Activated T-cell treated with anti-CD3 and anti-CD28 coated beads, Interleukin-2, amount 50 U/mL, for 72 hours (primary cell): ENCODE measurements at regions not wholly inside any gene's neighbourhood (a gene's known extent, or its start where the extent isn't known, plus 50 kb on each side); places are given as distances from the start of the nearest gene placed in this dataset.

Experiments used
- ATAC-seq, 2 donors: fragments of 150-1000 bp; cut with Tn5 transposase; replicated peaks in 1 of 2; 2 replicates each; pipeline ENCODE4 v1.10.0; 2021; ENCODE audit warnings: moderate library complexity in 2 of 2, mild to moderate bottlenecking in 1 of 2
- DNase-seq, 2 donors: peaks; one replicate each; pipeline ENCODE4 v3.0.0; 2021 to 2022; ENCODE audit warnings: mixed read lengths in 1 of 2
- H3K27ac Mint-ChIP-seq: one replicate; pipeline ENCODE4 v1.8.0; 2022; ENCODE audit warnings: mild to moderate bottlenecking, moderate library complexity, mixed read lengths
- H3K27me3 Mint-ChIP-seq: one replicate; pipeline ENCODE4 v1.8.0; 2022; ENCODE audit warnings: low read depth, mixed read lengths
- H3K36me3 Mint-ChIP-seq, 2 donors: one replicate each; pipeline ENCODE4 v1.8.0; 2022; ENCODE audit warnings: mixed read lengths in 2 of 2, mild to moderate bottlenecking in 1 of 2; ENCODE audit not compliant: insufficient read depth in 2 of 2
- H3K4me1 Mint-ChIP-seq: one replicate; pipeline ENCODE4 v1.8.0; 2022; ENCODE audit warnings: low read depth, mixed read lengths
- H3K4me3 Mint-ChIP-seq, 2 donors: one replicate each; pipeline ENCODE4 v1.8.0; 2022; ENCODE audit warnings: mild to moderate bottlenecking in 2 of 2, mixed read lengths in 2 of 2, moderate library complexity in 2 of 2
- H3K9me3 Mint-ChIP-seq, 2 donors: one replicate each; pipeline ENCODE4 v1.8.0; 2022; ENCODE audit warnings: mixed read lengths in 2 of 2

DNA sequence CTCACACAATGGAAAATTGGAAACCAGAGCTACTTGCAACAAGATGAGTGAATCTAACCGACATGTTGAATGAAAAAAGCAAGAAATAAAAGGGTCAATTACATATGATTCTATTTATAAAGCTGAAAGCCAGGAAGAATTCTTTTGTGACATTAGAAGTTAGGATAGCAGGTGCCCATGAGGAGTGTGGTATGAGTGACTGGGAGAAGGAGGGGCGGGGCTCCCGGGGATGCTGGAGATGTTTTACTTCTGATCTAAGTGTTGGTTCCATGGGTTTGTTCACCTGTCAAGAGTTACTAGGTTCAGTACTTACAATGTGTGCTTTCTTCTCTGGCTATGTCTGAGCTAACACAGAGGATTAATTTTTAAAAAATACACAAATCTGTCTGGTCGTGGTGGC, 60.8 kb downstream of the NSMCE3 start:
- Mint-ChIP-seq H3K9me3 (peaks cover 0 to 2% of the 10 kb centered on the region in 2 donors), H3K36me3 (no peaks in the 10 kb centered on the region), H3K27ac (no peak overlapping the region), H3K27me3 (peaks cover 51% of the 10 kb centered on the region), H3K4me1 (no peaks in the 10 kb centered on the region), H3K4me3 (no peak overlapping the region)
- DNase-seq = no peak
- no peak for ATAC-seq

DNA sequence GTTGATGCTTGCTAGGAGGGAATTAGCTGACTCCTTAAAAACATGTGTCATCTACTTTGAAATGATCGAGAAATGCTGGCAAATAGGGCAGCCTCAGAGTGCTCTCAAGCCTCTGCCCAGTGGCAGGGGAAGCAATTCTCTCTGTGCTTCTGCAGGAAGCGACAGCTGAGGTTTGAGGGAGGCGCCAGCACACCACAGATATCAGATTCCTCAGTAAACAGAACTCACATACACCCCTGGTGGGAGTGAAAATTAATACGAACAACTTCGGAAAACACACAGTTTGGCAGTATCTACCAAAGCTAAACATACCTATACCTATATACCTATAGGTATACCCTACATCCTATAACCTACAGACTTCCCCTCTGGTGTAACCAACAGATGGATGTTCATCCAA, 61.3 kb downstream of the NSMCE3 start:
- DNase-seq = no peak
- H3K27me3 Mint-ChIP-seq = peaks cover 56% of the 10 kb centered on the region
- H3K27ac Mint-ChIP-seq = no peak overlapping the region
- H3K9me3 Mint-ChIP-seq = peaks cover 0 to 2% of the 10 kb centered on the region in 2 donors
- no peak overlapping the region for H3K4me3 Mint-ChIP-seq
- no peaks in the 10 kb centered on the region for H3K36me3 Mint-ChIP-seq
- H3K4me1 Mint-ChIP-seq = no peaks in the 10 kb centered on the region
- ATAC-seq = no peak

DNA sequence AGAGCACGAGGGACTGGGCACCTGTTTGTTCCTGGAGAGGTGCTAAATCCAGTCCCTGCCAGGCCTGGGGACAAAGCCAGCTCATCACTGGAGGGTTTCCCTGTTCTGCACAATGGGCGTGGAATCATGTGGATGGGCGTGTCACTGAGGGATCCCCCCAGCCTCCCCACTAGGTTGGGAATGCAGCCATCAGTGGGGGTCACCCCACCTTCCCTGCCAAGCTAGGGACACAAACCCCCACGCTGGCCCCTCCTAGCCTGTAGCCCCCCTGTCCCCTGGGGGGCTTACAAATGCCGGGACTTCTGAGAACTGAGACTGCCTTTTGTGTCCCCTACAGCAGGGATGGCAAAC, 61.9 kb downstream of the NSMCE3 start:
- no peak overlapping the region for H3K4me3 Mint-ChIP-seq
- no peaks in the 10 kb centered on the region for H3K4me1 Mint-ChIP-seq
- H3K36me3 Mint-ChIP-seq = no peaks in the 10 kb centered on the region

DNA sequence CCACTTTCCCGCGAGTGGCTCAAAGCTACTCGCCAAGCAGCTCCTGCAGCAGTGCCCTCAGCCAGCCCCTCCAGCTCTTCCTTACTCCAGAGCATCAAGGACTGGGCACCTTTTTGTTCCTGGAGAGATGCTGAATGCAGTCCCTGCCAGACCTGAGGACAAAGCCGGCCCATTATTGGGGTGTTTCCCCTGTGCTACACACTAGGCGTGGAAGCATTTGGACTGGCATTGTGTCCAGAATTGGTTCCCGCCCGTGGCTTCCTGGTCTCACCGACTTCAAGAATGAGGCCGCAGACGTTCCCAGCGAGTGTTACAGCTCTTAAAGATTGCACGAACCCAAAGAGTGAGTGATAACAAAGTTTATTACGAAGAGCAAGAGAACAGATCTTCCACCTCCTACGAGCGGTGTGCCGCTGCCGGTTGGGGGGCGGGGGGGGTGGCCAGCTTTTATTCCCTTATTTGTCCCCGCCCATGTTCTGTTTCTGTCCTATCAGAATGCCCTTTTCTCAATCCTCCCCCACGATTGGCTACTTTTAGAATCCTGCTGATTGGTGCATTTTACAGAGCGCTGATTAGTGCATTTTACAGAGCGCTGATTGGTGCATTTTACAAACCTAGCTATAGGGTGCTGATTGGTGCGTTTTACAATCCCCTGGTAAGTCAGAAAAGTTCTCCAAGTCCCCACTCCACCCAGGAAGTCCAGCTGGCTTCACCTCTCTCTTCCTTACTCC, 62.4 kb downstream of the NSMCE3 start:
- Mint-ChIP-seq H3K27ac (no peak overlapping the region), H3K4me3 (no peak overlapping the region), H3K36me3 (no peaks in the 10 kb centered on the region), H3K9me3 (no peaks in the 10 kb centered on the region), H3K4me1 (no peaks in the 10 kb centered on the region), H3K27me3 (peaks cover 51% of the 10 kb centered on the region)
- DNase-seq = no peak
- ATAC-seq = no peak

More for the DNA sequence above, 61.9 kb downstream of the NSMCE3 start:
- no peak for DNase-seq
- peaks cover 0 to 2% of the 10 kb centered on the region in 2 donors for H3K9me3 Mint-ChIP-seq
- no peak for ATAC-seq
- peaks cover 56% of the 10 kb centered on the region for H3K27me3 Mint-ChIP-seq
- H3K27ac Mint-ChIP-seq = no peak overlapping the region

DNA sequence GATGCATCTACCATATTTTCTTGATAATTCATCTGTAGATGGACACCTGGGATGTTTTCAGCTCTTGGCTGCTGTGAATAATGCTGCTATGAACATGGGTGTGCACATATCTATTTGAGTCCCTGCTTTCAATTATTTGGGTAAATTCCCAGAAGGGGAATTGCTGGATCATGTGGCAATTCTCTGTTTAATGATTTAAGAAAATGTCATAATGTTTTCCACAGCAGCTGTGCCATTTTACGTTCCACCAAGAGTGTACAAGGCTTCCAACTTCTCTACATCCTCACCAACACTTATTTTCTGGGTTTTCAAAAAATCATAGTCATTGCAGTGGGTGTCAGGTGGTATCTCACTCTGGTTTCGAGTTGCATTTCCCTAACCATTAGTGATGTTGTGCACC, 64.4 kb downstream of the NSMCE3 start:
- Mint-ChIP-seq H3K36me3 (no peaks in the 10 kb centered on the region), H3K9me3 (no peaks in the 10 kb centered on the region), H3K27me3 (peaks cover 40% of the 10 kb centered on the region), H3K27ac (no peak overlapping the region), H3K4me1 (no peaks in the 10 kb centered on the region), H3K4me3 (no peak overlapping the region)
- DNase-seq (no peak), ATAC-seq (no peak)

DNA sequence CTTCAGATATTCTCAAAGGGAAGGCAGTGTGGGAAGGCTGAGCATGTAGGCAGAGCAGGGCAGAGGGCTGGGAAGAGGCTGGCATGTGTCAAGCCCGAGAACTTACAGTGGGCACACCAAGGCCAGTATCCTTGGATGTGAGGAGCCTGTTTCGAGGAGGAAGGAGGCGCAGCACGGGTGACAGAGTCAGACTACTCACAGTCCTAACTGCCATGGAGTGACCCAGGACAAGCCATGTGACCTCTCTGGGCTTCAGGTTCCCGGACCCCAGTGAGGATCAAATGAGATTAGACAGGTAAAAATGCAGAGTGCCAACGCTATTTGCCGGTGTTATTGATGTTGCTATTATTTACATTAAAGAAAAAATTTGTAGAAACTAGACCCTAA, 65.3 kb downstream of the NSMCE3 start:
- H3K36me3 Mint-ChIP-seq = no peaks in the 10 kb centered on the region
- H3K27ac Mint-ChIP-seq = no peak overlapping the region
- DNase-seq (no peak), ATAC-seq (no peak)
- no peak overlapping the region for H3K4me3 Mint-ChIP-seq
- H3K4me1 Mint-ChIP-seq = no peaks in the 10 kb centered on the region
- H3K27me3 Mint-ChIP-seq = peaks cover 40% of the 10 kb centered on the region
- no peaks in the 10 kb centered on the region for H3K9me3 Mint-ChIP-seq

DNA sequence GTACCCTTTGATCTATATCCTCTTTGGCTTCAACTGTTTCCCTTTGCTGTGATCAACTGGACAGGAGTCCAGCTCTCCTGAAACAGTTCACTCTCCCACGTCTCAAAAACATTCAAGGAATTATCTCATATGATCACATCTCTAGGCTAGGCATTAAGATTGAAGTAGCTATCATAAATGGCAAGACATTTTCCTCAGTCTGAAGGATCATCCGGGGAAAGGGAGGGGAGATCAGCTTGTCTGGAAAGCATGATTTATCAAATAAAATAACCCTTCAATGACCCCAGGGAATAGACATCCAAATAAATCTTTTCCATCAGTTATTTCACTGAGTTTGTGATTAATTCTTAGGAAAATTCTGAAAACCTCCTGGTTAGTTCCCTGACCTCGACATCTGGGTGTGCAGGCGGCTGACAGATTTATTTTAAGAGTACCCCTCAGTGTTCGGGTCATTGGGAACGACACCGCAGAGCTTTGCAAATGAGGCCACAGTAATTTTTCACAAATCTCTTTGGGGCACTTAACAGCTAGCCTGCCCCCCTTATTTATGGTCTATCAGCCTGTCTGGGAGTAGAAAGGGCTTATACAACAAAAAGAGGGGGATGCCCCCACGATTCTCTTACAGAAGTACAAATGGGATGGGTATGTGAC, 65.8 kb downstream of the NSMCE3 start:
- ATAC-seq = no peak
- peaks cover 35% of the 10 kb centered on the region for H3K27me3 Mint-ChIP-seq
- H3K9me3 Mint-ChIP-seq = no peaks in the 10 kb centered on the region
- no peaks in the 10 kb centered on the region for H3K36me3 Mint-ChIP-seq
- DNase-seq = no peak
- H3K27ac Mint-ChIP-seq = no peak overlapping the region
- no peaks in the 10 kb centered on the region for H3K4me1 Mint-ChIP-seq
- H3K4me3 Mint-ChIP-seq = no peak overlapping the region

DNA sequence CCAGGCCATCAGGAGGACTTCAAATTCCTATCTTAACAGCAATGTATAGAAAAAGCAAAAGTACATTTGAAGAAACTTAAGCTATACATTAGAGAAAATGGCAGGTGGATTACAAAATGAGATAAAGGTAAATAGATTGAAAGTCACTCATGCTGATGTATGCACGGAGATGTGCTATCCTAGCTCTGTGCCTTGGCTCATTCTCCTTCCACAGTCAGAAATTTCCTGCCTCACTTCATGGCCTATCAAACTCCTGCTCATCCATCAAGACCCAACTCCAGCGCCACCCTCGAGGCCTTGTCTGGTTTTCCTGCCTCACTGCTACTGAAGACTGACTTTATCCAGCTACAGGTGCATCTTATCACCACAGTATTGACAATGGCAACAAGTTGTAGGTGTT, 72.9 kb downstream of the NSMCE3 start:
- Mint-ChIP-seq H3K27ac (no peak overlapping the region), H3K4me3 (no peak overlapping the region), H3K9me3 (no peaks in the 10 kb centered on the region), H3K36me3 (no peaks in the 10 kb centered on the region), H3K27me3 (peaks cover 37% of the 10 kb centered on the region), H3K4me1 (no peaks in the 10 kb centered on the region)
- no peak for DNase-seq
- no peak for ATAC-seq

DNA sequence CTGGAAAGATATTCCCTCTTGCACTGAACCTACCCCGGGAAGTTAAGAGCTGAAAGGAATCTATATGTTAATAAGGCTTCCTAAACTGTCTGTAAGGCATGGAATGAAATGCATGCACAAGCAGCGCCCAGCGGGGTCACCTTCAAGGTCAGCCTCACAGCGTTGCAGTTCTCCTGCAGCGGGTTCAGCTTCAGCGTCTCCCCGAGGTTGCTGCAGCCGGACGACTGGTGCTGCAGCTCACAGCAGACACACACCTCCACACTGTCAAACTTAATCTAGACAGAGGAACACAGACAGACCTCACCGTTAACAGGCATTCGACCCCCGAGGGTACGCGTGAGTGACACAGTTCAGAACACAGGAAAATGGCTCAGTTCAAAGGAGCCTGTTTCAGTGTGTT, 73.3 kb downstream of the NSMCE3 start:
- Mint-ChIP-seq H3K4me3 (no peak overlapping the region), H3K9me3 (no peaks in the 10 kb centered on the region), H3K27ac (no peak overlapping the region), H3K4me1 (no peaks in the 10 kb centered on the region), H3K36me3 (no peaks in the 10 kb centered on the region), H3K27me3 (peaks cover 41% of the 10 kb centered on the region)
- DNase-seq (no peak), ATAC-seq (no peak)

DNA sequence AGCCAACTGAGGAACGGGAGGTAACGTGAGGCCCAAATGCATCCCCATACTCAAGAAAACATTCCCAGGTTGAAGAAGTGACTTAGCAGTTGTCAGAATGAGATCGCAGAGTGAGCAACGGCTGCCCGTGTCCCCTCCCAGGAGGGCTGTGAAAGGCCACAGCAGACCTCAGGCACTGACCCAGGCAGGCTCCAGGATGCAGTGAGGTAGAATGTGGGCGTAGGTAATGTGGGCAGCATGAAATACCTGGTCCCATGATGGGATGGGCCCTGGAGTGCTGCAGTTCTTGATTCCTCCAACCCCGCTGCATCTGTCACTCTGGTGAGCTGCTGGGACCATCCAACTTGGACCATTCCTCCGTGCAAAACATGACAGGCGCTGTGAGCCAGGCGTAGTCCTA, 74.8 kb downstream of the NSMCE3 start:
- H3K27me3 Mint-ChIP-seq = peaks cover 47% of the 10 kb centered on the region
- no peak for DNase-seq
- no peaks in the 10 kb centered on the region for H3K9me3 Mint-ChIP-seq
- H3K4me3 Mint-ChIP-seq = no peak overlapping the region
- H3K36me3 Mint-ChIP-seq = no peaks in the 10 kb centered on the region
- no peak for ATAC-seq
- no peak overlapping the region for H3K27ac Mint-ChIP-seq
- H3K4me1 Mint-ChIP-seq = no peaks in the 10 kb centered on the region

DNA sequence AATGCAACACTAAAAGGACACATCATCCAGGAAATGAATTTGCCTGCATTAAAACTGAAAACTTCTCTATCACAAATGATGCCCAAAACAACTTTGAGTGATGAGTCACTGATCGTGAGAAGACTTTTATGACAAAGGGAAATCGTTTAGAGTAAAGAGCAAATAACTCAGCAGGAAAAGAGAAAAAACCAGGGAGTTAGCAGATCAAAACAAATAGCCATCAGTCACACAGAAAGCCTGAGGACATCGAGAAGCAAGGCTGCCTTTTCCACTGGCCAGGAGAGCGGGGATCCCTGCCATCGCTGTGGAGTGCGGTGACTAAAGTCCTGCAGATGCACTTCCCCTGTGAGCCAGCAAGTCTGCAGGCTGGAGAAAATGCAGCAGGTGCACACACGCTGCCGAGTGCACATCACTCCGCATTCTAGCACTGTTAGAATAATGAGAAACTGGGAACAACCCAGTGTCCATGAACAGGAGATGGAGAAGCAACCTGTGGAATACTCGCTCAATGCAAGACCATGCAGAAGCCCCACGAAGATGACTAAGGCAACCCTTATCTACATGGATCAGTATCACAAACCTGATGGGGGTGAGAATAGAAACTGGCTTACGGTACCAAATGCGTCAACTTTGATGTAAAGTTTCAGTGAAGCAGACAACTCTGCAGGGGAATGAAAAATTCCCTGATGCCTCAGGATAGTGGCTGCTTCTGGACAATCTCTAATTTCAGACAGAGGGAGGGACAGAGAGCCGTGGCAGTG, 86.4 kb downstream of the NSMCE3 start:
- peak overlapping the region; percentile 28 for H3K27ac Mint-ChIP-seq
- H3K36me3 Mint-ChIP-seq = no peaks in the 10 kb centered on the region
- peaks cover 15% of the 10 kb centered on the region for H3K4me1 Mint-ChIP-seq

DNA sequence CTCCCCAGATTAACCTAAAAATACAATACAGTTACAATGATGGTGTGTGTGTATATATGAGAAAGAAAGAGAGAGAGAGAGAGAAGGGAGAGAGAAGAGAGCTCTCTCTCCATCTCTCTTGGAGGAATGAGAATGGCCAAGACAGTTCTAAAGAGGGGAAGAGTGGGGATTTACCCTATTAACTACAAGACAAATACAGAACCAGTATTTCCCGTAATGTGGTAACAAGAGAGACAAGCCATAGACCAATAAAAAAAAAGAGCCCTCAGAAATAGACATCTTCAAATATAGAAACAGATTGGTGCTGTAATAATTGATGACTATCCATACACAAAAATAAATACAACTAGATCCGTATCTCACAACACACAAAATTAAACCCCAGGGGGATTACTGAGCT, 87.0 kb downstream of the NSMCE3 start:
- peaks cover 62% of the 10 kb centered on the region for H3K27me3 Mint-ChIP-seq
- DNase-seq (no peak), ATAC-seq (no peak)
- H3K4me1 Mint-ChIP-seq = peaks cover 15% of the 10 kb centered on the region
- no peaks in the 10 kb centered on the region for H3K9me3 Mint-ChIP-seq
- H3K36me3 Mint-ChIP-seq = no peaks in the 10 kb centered on the region
- H3K27ac Mint-ChIP-seq = peak overlapping the region; percentile 28
- peak overlapping the region; percentile 7 to 63 for H3K4me3 Mint-ChIP-seq

More for the DNA sequence above, 86.4 kb downstream of the NSMCE3 start:
- ATAC-seq (peak; percentile 94 to 97), DNase-seq (peak; percentile 19 to 20)
- peaks cover 59% of the 10 kb centered on the region for H3K27me3 Mint-ChIP-seq
- H3K4me3 Mint-ChIP-seq = peak overlapping the region; percentile 7 to 63
- H3K9me3 Mint-ChIP-seq = no peaks in the 10 kb centered on the region
